SU-DHL-6 (cell line): ENCODE measurements at regions not wholly inside any gene's neighbourhood (a gene's known extent, or its start where the extent isn't known, plus 50 kb on each side); places are given as distances from the start of the nearest gene placed in this dataset.

Source experiments
- EZH2phosphoT487 ChIP-seq: fragments of 200-600 bp; sonication (generic), shearing (Covaris generic); conservative IDR thresholded peaks from 2 replicates; pipeline ENCODE4 v1.6.1; 2018; ENCODE audit warnings: mild to moderate bottlenecking, antibody characterized with exemption, low read length, moderate library complexity, mixed read lengths
- TF ChIP-seq, protein P1 (sequence below): fragments of 200-600 bp; sonication (generic); IDR thresholded peaks from one replicate; pipeline ENCODE4 v1.5.1; 2017; ENCODE audit warnings: antibody characterized with exemption, mild to moderate bottlenecking, low read length, moderate library complexity; ENCODE audit not compliant: insufficient read depth, poor library complexity, severe bottlenecking

DNA sequence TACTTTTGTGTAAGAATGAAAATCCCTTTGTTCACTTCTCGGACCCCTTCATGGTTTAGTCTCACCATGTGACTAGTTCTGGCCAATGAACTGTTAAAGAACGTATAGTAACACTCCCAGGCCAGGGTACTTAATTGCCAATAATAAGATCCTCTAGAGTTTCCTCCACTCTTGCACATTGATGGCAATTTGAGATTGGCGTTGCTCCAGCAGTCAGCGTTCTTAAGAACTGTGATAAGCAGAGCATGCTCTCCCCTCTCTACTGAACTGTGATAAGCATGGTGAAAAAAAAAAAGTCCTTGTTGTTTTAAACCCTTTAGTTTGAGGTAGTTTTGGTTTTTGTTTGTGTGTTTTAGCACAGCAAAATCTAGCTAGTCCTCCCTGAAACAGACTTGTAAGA, 854.5 kb downstream of the SLC6A15 start:
- TF ChIP-seq, protein P1, sequence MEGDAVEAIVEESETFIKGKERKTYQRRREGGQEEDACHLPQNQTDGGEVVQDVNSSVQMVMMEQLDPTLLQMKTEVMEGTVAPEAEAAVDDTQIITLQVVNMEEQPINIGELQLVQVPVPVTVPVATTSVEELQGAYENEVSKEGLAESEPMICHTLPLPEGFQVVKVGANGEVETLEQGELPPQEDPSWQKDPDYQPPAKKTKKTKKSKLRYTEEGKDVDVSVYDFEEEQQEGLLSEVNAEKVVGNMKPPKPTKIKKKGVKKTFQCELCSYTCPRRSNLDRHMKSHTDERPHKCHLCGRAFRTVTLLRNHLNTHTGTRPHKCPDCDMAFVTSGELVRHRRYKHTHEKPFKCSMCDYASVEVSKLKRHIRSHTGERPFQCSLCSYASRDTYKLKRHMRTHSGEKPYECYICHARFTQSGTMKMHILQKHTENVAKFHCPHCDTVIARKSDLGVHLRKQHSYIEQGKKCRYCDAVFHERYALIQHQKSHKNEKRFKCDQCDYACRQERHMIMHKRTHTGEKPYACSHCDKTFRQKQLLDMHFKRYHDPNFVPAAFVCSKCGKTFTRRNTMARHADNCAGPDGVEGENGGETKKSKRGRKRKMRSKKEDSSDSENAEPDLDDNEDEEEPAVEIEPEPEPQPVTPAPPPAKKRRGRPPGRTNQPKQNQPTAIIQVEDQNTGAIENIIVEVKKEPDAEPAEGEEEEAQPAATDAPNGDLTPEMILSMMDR, result no peak
- TF ChIP-seq EZH2phosphoT487, result no peak
